Mucosa of gallbladder (tissue), 1 donor: ENCODE measurements at regions not wholly inside any gene's neighbourhood (a gene's known extent, or its start where the extent isn't known, plus 50 kb on each side); places are given as distances from the start of the nearest gene placed in this dataset.

ENCODE experiments used
- DNase-seq: peaks from one replicate; pipeline ENCODE4 v3.0.0-alpha.2; 2020; ENCODE audit warnings: low spot score
- donor health status: DM: no; HTN: no; CAD: no.

GRCh38 chr16:9680019-9680655 lies 502.1 kb downstream of the GRIN2A start:
- no peak for DNase-seq

- no peak for DNase-seq
Measured at GRCh38 chr16:9680968-9681367, 501.3 kb downstream of the GRIN2A start.

- no peak for DNase-seq
Measured at GRCh38 chr16:9681508-9681907, 500.7 kb downstream of the GRIN2A start.

- DNase-seq, result no peak
Measured at GRCh38 chr16:9682320-9682719, 499.9 kb downstream of the GRIN2A start.

- DNase-seq, result no peak
Measured at GRCh38 chr16:9683677-9684076, 498.6 kb downstream of the GRIN2A start.

- DNase-seq, result peak; percentile 38
Measured at GRCh38 chr16:9687737-9688319, 494.4 kb downstream of the GRIN2A start.

GRCh38 chr16:9689597-9689996 lies 492.6 kb downstream of the GRIN2A start:
- no peak for DNase-seq

- DNase-seq, result no peak
Measured at GRCh38 chr16:9695152-9695551, 487.1 kb downstream of the GRIN2A start.
